ENCODE measurements at regions not wholly inside any gene's neighbourhood (a gene's known extent, or its start where the extent isn't known, plus 50 kb on each side); places are given as distances from the start of the nearest gene placed in this dataset.

DNA sequence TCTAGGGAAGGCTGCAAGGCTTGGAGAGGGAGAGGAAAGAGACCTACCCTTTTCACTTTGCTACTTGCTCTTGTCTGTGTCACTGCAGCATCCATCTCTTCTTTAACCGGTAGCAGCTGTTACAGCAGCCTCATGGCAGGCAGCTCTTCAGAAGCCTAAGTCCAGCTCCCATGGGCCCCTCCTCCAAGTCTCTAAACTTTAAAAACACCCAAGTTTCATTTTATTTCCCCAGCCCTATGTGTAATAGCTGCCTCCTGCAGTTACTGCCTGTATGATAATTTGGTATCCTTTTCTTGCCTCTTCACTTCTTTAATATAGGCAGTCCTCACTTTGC, 313.1 kb upstream of the PIK3R1 start:
- Histone ChIP-seq H3K9me3 (ENCODE audit: control insufficient read depth, low read depth, low read length) (no peaks in the 10 kb centered on the region), H3K56ac (ENCODE audit: insufficient read length, low read depth, low read length) (no peak overlapping the region), H2AFZ (ENCODE audit: low read length) (no peak overlapping the region), H3K27me3 (ENCODE audit: insufficient read depth, low read length) (no peaks in the 10 kb centered on the region), H3K23ac (ENCODE audit: insufficient read length, low read depth, low read length) (no peak overlapping the region), H3K4me1 (ENCODE audit: insufficient read depth, low read length) (no peaks in the 10 kb centered on the region), H4K20me1 (ENCODE audit: control insufficient read depth, insufficient read depth, insufficient read length) (no peaks in the 10 kb centered on the region), H2BK12ac (ENCODE audit: insufficient read length, low read depth, low read length) (no peak overlapping the region), H2BK120ac (ENCODE audit: low read depth, low read length, poor library complexity, severe bottlenecking) (no peak overlapping the region), H4K91ac (ENCODE audit: insufficient read length, low read depth, low read length) (no peak overlapping the region), H3K23me2 (ENCODE audit: insufficient read length, low read depth, low read length, poor library complexity, severe bottlenecking) (no peaks in the 10 kb centered on the region), H4K5ac (ENCODE audit: insufficient read length, low read depth, low read length) (no peak overlapping the region), H2BK5ac (ENCODE audit: insufficient read length, low read length) (no peak overlapping the region), H2BK15ac (ENCODE audit: low read depth, low read length) (no peak overlapping the region), H2BK20ac (ENCODE audit: low read depth, low read length, poor library complexity, severe bottlenecking) (no peak overlapping the region), H3K4ac (ENCODE audit: low read depth, low read length) (no peak overlapping the region), H2AK5ac (ENCODE audit: insufficient read length, low read length) (no peak overlapping the region), H3K4me2 (ENCODE audit: insufficient read depth, insufficient read length, low read length) (no peak overlapping the region), H3K14ac (ENCODE audit: insufficient read depth, low read length) (no peak overlapping the region), H3T11ph (ENCODE audit: low read length) (no peak overlapping the region), H3K79me2 (ENCODE audit: insufficient read depth, low read length) (no peaks in the 10 kb centered on the region), H3K18ac (ENCODE audit: insufficient read length, low read depth, low read length) (no peak overlapping the region), H4K8ac (replicated peaks; ENCODE audit: insufficient read length, low read depth, low read length) (no peak overlapping the region), H3K27ac (ENCODE audit: insufficient read length, low read depth, low read length) (no peak overlapping the region), H3K79me1 (ENCODE audit: insufficient read depth, low read depth, low read length, poor library complexity, severe bottlenecking) (no peaks in the 10 kb centered on the region), H3K9ac (ENCODE audit: extremely low read depth, insufficient read length, low read length) (no peak overlapping the region)
- Mint-ChIP-seq H3K9me3 (no peaks in the 10 kb centered on the region), H3K4me3 (no peak overlapping the region), H3K4me1 (no peaks in the 10 kb centered on the region), H3K27me3 (ENCODE audit: low read depth) (no peaks in the 10 kb centered on the region), H3K36me3 (ENCODE audit: insufficient read depth in 1 of 3, low read depth in 3 of 3) (no peaks in the 10 kb centered on the region), H3K27ac (no peak overlapping the region)
- TF ChIP-seq, protein P1, sequence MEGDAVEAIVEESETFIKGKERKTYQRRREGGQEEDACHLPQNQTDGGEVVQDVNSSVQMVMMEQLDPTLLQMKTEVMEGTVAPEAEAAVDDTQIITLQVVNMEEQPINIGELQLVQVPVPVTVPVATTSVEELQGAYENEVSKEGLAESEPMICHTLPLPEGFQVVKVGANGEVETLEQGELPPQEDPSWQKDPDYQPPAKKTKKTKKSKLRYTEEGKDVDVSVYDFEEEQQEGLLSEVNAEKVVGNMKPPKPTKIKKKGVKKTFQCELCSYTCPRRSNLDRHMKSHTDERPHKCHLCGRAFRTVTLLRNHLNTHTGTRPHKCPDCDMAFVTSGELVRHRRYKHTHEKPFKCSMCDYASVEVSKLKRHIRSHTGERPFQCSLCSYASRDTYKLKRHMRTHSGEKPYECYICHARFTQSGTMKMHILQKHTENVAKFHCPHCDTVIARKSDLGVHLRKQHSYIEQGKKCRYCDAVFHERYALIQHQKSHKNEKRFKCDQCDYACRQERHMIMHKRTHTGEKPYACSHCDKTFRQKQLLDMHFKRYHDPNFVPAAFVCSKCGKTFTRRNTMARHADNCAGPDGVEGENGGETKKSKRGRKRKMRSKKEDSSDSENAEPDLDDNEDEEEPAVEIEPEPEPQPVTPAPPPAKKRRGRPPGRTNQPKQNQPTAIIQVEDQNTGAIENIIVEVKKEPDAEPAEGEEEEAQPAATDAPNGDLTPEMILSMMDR (conservative IDR thresholded peaks at IDR 0.05), result no peak
- no peak for DNase-seq
- WGBS (ENCODE audit: extremely low coverage, insufficient read length, low lambda C conversion rate), result no CpG with 5 or more reads among the region's 1 CpG
